ENCODE measurements at regions not wholly inside any gene's neighbourhood (a gene's known extent, or its start where the extent isn't known, plus 50 kb on each side); places are given as distances from the start of the nearest gene placed in this dataset.

DNA sequence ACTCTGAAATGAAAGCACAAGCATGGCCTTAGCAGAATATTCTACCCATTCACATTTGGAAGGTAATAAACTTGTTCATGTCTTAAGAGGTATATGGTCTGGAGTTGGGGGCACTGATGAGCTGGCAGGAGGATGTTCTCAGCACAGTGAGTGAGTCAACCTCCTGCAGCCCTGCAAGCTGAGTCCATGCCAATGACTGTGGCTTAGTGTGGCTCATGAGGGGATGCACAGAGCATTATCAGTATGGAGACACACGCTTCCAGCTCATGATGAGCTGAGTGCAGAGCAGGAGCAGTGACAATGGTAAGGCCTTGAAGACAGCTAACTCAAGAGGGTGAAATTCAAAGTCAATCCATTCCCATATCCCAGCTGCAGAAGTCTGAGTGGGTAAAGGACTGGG, 102.3 kb downstream of the TNFSF18 start:
- H3K27me3 ChIP-seq (replicated peaks in 1 of 4; ENCODE audit: control insufficient read depth in 3 of 4, extremely low read depth in 1 of 4, insufficient read depth in 3 of 4, low read length in 3 of 4), result no peaks in the 10 kb centered on the region
- H2BK12ac ChIP-seq (ENCODE audit: low read depth, low read length), result no peak overlapping the region
- no peak overlapping the region for H2BK15ac ChIP-seq (ENCODE audit: low read length)
- H3K56ac ChIP-seq (replicated peaks; ENCODE audit: insufficient read length, low read depth, low read length), result no peak overlapping the region
- FAIRE-seq, result no peak
- H2AK5ac ChIP-seq (ENCODE audit: low read depth, low read length), result no peak overlapping the region
- no peak for DNase-seq (ENCODE audit: low read depth in 1 of 2, low spot score in 2 of 2)
- no peak overlapping the region for H4K8ac ChIP-seq (ENCODE audit: extremely low read depth, insufficient read depth, low read length)
- H2BK120ac ChIP-seq (replicated peaks; ENCODE audit: low read depth, low read length), result no peak overlapping the region
- H3K4me3 ChIP-seq (ENCODE audit: extremely low read depth in 1 of 4, insufficient read depth in 2 of 4, low read depth in 3 of 4, low read length in 4 of 4), result no peak overlapping the region
- H3K9me3 ChIP-seq (ENCODE audit: insufficient read depth in 2 of 2, low read depth in 1 of 2, low read length in 1 of 2), result no peaks in the 10 kb centered on the region
- no peak overlapping the region for H2BK20ac ChIP-seq (ENCODE audit: low read length)
- no peak overlapping the region for H4K5ac ChIP-seq (ENCODE audit: insufficient read length, low read depth, low read length)
- no peak overlapping the region for H3K14ac ChIP-seq (ENCODE audit: insufficient read length)
- H3K4me1 ChIP-seq (replicated peaks in 1 of 4; ENCODE audit: control insufficient read depth in 3 of 4, insufficient read depth in 4 of 4, low read length in 3 of 4), result no peaks in the 10 kb centered on the region
- no peak overlapping the region for H2AFZ ChIP-seq (ENCODE audit: low read length)
- H3K23ac ChIP-seq (ENCODE audit: insufficient read length), result no peak overlapping the region
- POLR2A ChIA-PET (ENCODE audit: partially characterized antibody), result interaction anchor here (1.1 kb wide), 2 partner anchors 11 to 19 kb away, joined by 3 read pairs; no protein-coding TSS in a partner anchor
- no peak overlapping the region for H3K18ac ChIP-seq (ENCODE audit: extremely low read depth, low read length)
- no peak overlapping the region for H2BK5ac ChIP-seq (ENCODE audit: low read depth, low read length)
- no peak overlapping the region for H3K9ac ChIP-seq (replicated peaks in 1 of 4; ENCODE audit: extremely low read depth in 1 of 4, low read depth in 3 of 4, low read length in 3 of 4)
- H3K79me2 ChIP-seq (ENCODE audit: control insufficient read depth in 1 of 2, insufficient read depth in 2 of 2, low read length in 2 of 2), result no peaks in the 10 kb centered on the region
- 91% methylated on average over 1 of the region's 1 CpG; no CpG with 5 or more reads in 1 of the 2 experiments for WGBS, 2 experiments (ENCODE audit: extremely low coverage in 1 of 2, insufficient coverage in 1 of 2, insufficient read length in 1 of 2, insufficient replicate concordance in 2 of 2, low coverage in 1 of 2, low lambda C conversion rate in 2 of 2, missing lambda C conversion rate in 1 of 2)
- no peaks in the 10 kb centered on the region for H3K36me3 ChIP-seq (ENCODE audit: control insufficient read depth in 2 of 4, insufficient read depth in 4 of 4, low read length in 3 of 4)
- H3K4ac ChIP-seq (replicated peaks; ENCODE audit: insufficient read length, low read depth, low read length), result no peak overlapping the region
- no peak overlapping the region for H3K27ac ChIP-seq (ENCODE audit: low read depth, low read length)
- H3K79me1 ChIP-seq (ENCODE audit: low read depth, low read length), result no peaks in the 10 kb centered on the region
- TF ChIP-seq PHF8 (conservative IDR thresholded peaks at IDR 0.05; ENCODE audit: low read depth, low read length) (no peak), HDAC2 (IDR thresholded peaks at IDR 0.05; ENCODE audit: borderline replicate concordance in 1 of 2, low read depth in 2 of 2, low read length in 2 of 2) (no peak), SIN3A (conservative IDR thresholded peaks at IDR 0.05 in 1 of 2, IDR thresholded peaks at IDR 0.05 in 1 of 2; ENCODE audit: low read depth in 1 of 2, low read length in 2 of 2) (no peak), SAP30 (IDR thresholded peaks at IDR 0.05; ENCODE audit: insufficient read depth, insufficient replicate concordance, low read length) (no peak)
- CTCF ChIA-PET (ENCODE audit: partially characterized antibody), result interaction anchor here (0.9 to 1.2 kb wide), 2 partner anchors 59 to 254 kb away, joined by 3 to 4 read pairs; no protein-coding TSS in a partner anchor
- no peaks in the 10 kb centered on the region; the same call in 1 of the 2 replicates for H3K23me2 ChIP-seq (ENCODE audit: low read depth, low read length)
- no peak overlapping the region for H3K4me2 ChIP-seq (ENCODE audit: insufficient read depth in 1 of 2, low read depth in 2 of 2, low read length in 2 of 2)
- no peak overlapping the region for H4K91ac ChIP-seq (replicated peaks; ENCODE audit: insufficient read length, low read length)
- no peaks in the 10 kb centered on the region for H4K20me1 ChIP-seq (replicated peaks in 1 of 2; ENCODE audit: control insufficient read depth in 1 of 2, insufficient read depth in 2 of 2, low read length in 2 of 2)

Measured in H1 (cell line).